CD4-positive, alpha-beta T cell treated with Interleukin-17A for 4 hours (primary cell): ENCODE measurements at regions not wholly inside any gene's neighbourhood (a gene's known extent, or its start where the extent isn't known, plus 50 kb on each side); places are given as distances from the start of the nearest gene placed in this dataset.
A peak's percentile ranks its signal among the peaks of the same experiment; 100 is the strongest.
"Not testable (repeated sequence)": the region's sequence is repeated elsewhere in the genome, so short reads cannot be mapped to it uniquely, and the experiment has no call there.

ENCODE experiments used
- DNase-seq: peaks from one replicate; pipeline ENCODE4 v3.0.0-alpha.2; 2020; ENCODE audit warnings: mixed read lengths

DNA sequence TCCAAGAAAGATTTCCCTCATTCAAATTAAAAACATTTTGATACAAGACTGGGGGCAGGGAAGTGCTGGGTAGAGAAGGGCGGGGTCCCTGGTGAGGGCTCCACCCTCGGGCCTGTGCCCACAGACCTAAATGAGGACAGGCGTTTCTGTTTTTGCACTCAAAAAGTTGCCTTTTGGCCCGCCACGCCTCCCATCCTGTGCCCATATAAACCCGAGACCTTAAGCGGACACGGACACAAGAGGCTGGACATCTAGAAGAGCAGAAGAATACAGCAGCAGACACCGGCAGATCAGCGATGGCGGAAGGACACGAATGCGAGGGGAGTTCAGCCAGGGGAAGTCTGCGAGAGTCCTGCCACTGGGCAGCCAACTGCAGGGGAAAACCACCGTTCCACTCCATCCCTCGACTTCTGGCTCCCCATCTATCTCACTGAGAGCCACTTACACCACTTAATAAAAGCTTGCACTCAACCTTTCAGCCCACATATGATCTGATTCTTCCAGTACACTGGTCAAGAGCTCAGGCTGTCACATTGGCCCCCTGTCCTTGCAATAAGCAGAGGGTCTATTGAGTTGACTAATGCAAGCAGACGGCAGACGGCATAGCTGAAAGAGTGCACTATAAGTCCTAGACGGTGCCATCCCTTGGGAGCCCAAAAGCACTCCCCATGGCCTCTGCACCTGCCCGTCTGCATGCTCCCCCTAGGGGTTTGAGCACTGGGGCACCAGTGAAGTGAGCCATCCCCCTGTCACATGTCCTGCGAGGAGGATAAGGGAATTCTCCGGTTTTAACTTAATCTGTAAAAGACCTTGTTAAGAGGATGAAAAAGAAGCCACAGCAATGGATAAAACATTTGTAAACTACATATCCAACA is 181.8 kb upstream of the PRSS1 start:
- no peak for DNase-seq

DNA sequence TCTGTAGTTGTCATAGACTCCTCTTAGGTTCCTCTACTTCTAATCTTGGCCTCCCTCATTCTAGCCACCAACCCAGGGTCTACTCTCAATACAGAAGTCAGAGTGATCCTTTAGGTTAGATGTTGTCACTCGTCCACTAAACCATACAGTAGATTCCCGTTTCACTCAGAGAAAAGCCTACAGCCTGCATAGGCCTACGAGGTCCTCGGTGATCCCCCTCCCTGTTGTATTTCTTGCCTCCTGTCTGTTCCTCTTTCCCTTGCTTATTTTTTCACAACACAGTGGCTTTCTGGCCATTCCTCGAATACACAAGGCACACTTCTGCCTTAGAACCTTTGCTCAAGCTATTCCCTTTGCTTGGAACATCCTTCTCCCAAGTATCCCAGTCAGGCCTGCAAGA is 183.0 kb upstream of the PRSS1 start:
- DNase-seq, result no peak

- not testable (repeated sequence) for DNase-seq
Observed at GRCh38 chr7:142564125-142564524, 185.1 kb upstream of the PRSS1 start.

- no peak for DNase-seq
Observed at GRCh38 chr7:142563470-142563869, 185.8 kb upstream of the PRSS1 start.

GRCh38 chr7:142562688-142563087 is 186.6 kb upstream of the PRSS1 start:
- DNase-seq, result no peak

DNA sequence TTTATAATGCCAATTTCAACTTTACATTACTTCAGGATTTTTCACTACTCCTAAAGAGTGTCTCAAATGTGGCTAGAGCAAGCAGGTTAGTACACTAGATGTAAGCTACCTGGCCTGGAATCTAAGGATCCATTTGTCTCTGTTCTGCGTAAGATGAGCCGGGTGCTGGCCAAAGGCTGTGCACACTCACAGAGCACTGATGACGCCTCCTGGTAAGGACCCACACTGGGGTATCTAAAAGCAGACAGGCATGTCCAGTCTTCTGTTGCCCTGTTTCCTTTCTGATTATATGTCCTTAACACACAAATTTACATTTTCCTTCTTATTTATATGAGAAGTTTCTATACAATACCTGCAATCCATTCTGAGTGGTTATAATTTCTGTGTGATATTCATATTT is 187.9 kb upstream of the PRSS1 start:
- DNase-seq, result not testable (repeated sequence)

DNA sequence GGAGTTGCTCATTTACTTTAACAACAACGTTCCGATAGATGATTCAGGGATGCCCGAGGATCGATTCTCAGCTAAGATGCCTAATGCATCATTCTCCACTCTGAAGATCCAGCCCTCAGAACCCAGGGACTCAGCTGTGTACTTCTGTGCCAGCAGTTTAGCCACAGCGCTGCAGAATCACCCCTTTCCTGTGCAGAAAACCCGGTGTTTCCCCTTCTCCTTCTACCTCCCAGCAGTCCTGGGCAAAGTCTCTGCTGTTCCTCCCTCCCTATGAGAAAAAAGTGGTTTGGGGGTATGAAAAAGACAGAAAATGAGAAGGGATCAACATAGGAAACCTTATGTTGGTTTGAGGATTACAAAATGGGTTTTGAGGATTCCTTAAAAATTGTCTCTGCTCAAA is 188.5 kb upstream of the PRSS1 start:
- DNase-seq, result not testable (repeated sequence)

GRCh38 chr7:142560166-142560565 is 189.1 kb upstream of the PRSS1 start:
- no peak for DNase-seq

DNA sequence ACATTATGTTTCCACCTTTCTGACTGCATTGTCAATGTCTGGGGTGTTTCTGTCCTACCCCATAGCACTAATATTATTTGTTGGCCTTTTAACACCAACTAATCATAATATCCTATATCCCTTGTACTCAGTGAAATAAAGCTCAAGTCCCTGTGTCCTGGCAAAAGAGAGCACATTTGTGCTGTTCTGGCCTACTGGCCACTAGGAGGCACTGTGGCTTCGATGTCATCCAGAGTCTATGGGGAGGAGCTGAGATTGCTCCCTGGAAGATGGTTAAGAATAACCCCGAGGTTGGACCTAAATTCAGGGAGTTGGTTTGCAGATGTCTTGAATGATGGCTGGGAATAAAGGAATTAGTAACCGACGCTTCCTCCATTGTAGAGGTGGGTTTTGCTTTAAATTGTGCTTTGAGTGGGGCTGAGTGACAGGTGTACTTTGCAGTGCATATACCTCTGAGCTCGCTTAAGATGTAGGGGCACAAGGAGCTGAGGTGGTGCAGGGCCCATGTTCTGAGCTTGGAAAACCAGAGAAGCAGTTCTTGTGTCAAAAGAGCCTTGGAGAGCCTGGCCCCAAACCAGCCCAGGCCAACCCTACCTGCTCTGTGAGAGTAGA is 191.2 kb upstream of the PRSS1 start:
- peak; percentile 68 for DNase-seq

- peak; percentile 30 for DNase-seq
Observed at GRCh38 chr7:142556740-142557139, 192.5 kb upstream of the PRSS1 start.

DNA sequence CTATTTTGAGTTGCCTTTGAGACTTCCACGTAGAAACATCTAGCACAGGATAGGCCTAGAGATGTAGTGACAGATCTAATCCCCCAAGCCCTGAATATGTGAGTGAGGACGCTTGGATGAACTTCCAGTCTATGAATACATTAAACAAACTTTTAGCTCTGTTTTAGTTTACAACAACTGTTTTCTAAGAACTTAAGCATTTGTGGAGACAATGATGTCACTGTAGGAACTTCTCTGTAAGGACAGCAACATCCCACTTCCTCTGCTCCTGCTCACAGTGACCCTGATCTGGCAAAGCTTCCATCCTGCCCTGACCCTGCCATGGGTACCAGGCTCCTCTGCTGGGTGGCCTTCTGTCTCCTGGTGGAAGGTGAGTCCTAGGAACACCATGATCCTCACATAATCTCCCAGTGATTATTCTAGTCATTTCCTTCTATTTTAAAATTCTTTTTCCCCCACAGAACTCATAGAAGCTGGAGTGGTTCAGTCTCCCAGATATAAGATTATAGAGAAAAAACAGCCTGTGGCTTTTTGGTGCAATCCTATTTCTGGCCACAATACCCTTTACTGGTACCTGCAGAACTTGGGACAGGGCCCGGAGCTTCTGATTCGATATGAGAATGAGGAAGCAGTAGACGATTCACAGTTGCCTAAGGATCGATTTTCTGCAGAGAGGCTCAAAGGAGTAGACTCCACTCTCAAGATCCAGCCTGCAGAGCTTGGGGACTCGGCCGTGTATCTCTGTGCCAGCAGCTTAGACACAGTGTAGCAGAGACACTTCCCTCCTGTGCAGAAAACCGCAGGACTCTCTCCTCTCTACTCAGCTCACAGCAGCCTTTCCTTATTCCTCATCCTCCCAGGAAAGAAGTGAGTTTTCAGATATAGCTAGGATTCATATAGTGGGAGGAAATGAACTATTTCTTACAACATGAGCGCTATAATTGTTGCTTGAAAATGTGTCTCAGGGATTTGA is 194.4 kb upstream of the PRSS1 start:
- no peak for DNase-seq

GRCh38 chr7:142553216-142553615 is 196.1 kb upstream of the PRSS1 start:
- DNase-seq, result no peak

- no peak for DNase-seq
Observed at GRCh38 chr7:142548978-142549377, 200.3 kb upstream of the PRSS1 start.

DNA sequence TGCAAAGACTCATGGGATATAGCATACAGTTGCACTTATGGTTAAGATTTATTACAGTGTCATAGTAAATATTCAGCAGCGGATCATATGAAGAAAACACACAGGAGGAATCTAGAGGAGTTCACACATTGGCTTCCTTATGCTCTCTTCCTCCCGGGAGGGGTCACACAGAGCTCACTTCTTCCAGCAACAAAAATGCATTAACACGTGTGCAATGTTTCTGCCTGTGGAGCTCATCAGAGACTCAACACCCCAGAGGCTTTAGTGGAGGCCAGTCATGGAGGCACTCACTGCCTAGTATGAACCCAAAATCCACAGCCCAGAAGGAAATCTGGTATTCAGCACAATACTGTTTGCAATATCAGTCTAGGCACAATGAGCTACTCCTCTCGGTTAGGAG is 202.8 kb upstream of the PRSS1 start:
- no peak for DNase-seq

DNA sequence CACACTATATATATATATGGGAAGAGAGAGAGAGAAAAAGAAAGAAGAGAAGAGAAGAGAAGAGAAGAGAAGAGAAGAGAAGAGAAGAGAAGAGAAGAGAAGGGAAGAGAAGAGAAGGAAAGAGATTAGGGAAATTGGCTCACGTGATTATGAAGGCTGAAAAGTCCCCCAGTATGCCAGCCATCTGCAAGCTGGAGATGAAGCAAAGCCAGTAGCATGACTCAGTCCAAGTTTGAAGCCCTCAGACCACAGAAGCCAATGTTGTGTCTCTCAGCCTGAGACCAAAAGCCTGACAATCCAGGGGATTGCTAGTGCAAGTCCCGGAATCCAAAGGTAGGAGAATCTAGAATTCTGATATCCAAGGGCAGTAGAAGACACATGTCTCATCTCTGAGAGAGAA is 206.3 kb upstream of the PRSS1 start:
- DNase-seq, result no peak

GRCh38 chr7:142542105-142542504 is 207.2 kb upstream of the PRSS1 start:
- DNase-seq, result no peak

DNA sequence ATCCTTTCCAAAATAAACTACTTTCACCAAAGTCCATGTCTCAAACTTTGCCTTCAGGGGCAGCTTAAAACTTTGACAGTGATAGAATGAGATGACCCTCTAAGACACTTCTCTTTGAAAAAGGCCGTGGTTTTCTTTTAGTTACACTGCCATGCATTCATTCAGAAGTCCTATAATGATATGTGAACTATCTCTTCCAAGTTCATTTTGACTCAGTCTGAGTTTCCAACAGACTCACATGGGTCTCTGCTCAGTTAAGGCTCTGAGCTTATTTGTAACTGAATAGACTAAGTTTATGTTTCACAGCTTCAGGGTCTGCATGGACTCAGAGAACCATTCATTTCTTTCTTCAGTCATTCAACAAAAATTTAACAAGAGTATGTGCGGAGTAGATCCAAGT is 208.9 kb upstream of the PRSS1 start:
- no peak for DNase-seq

DNA sequence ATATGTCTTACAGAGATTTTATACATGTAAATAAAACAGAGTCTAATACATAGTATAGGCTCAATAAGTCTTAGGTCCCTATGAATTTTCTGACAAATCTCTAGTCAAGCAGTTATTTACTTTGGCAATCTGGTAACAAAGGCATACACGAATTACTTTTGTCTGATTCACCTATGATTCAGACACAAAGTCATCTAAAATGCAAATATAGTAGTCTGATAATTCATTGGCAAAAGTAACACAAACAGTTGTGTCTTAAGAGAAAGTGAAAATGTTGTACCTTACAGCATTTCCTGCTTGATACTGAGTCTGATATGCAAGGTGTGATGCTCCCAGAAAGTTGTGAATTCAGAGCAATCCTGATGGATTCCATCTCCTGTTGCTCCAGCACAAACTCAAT is 209.4 kb upstream of the PRSS1 start:
- DNase-seq, result no peak

- DNase-seq, result no peak
Observed at GRCh38 chr7:142537760-142538159, 211.5 kb upstream of the PRSS1 start.

GRCh38 chr7:142535123-142535779 is 214.0 kb upstream of the PRSS1 start:
- DNase-seq, result peak; percentile 78

DNA sequence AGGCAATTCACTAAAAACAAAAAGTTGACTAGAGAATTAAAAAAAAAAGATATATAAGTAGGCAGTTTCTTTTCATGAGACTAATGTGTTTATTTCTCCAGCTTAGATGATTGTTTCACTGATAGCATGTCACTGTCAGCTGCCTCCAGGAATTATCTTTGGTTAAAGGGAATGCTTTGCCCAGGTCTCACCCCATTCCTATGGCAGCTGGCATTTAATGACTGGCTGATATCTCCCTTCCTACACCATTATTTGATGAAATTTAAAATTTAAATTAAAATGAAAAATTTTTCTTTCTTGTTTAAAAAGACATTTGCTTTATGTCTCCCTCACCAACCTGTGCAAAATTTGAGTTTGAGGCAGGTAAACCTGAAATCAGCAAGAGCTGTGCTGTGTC is 214.5 kb upstream of the PRSS1 start:
- no peak for DNase-seq

DNA sequence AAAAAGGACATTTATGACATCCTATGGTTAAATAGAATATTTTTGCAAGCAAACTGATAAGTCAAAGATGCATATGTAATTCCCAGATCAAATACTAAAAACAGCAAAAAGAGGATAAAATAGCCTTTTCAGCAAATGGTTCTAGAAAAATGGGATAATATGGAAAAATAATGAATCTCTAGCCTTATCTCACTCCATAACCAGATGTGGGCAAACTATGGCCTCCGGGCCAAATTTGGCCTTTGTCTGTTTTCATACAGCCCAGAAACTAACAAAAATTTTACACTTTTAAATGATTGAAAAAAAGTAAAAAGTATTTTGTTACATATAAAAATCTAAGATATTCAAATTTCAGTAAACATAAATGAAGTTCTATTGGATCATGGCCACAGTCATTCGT is 215.4 kb upstream of the PRSS1 start:
- no peak for DNase-seq

DNA sequence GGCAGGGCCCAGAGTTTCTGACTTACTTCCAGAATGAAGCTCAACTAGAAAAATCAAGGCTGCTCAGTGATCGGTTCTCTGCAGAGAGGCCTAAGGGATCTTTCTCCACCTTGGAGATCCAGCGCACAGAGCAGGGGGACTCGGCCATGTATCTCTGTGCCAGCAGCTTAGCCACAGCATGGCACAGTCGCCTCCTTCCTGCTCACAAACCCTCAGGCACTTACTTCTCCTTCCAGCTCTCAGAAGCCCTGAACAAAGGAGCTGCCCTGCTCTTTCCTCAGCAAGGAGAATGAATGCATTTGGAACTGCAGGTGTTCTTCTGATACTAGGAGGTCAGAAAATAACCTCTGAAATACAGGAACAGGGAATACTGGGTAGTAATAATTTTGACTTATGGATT is 219.7 kb upstream of the PRSS1 start:
- DNase-seq, result no peak
